Globus pallidus (tissue), 1 donor: ENCODE measurements at regions not wholly inside any gene's neighbourhood (a gene's known extent, or its start where the extent isn't known, plus 50 kb on each side); places are given as distances from the start of the nearest gene placed in this dataset.

Experiments used
- DNase-seq: peaks from one replicate; pipeline ENCODE4 v3.0.0-alpha.2; 2015; ENCODE audit warnings: low spot score

DNA sequence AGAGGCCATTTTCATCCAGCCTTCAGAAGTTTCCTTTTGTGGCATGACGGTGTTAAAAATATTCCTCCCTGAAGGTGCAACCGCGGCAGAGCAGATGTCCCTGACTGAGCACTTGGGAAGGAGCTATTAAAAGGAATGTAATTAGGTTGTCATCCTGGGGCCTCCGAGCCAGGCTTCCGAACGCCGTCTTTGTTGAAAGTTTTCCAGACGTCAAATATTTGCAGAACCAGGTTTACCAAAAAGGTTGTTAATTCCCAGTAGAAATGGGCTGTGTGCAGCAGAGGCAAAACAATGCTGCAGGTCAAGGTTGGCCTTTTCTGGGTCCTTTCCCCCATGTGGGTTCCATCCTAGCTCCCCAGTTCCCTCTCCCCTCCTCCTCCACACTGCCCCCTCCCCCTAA, 88.8 kb upstream of the CALM2 start:
- no peak for DNase-seq

- no peak for DNase-seq
These were observed 88.4 kb upstream of the CALM2 start for GRCh38 chr2:47264686-47265085.

- DNase-seq, result peak; percentile 66
These were observed 87.8 kb upstream of the CALM2 start for GRCh38 chr2:47264143-47264542.

DNA sequence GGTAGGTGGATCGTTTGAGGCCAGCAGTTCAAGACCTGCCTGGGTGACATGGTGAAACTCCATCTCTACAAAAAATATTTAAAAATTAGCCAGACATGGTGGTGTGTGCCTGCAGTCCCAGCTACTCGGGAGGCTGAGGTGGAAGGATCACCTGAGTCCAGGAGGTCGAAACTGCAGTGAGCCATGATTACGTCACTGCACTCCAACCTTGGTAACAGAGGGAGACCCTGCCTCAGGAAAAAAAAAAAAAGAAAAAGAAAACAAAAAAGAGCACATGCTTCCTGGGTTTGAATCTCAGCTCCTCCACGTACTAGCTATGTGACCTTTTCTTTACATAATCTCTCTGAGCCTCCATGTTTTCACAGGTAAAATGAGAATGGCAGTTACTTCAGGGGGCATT, 86.3 kb upstream of the CALM2 start:
- no peak for DNase-seq

- no peak for DNase-seq
These were observed 84.7 kb upstream of the CALM2 start for GRCh38 chr2:47260971-47261370.

DNA sequence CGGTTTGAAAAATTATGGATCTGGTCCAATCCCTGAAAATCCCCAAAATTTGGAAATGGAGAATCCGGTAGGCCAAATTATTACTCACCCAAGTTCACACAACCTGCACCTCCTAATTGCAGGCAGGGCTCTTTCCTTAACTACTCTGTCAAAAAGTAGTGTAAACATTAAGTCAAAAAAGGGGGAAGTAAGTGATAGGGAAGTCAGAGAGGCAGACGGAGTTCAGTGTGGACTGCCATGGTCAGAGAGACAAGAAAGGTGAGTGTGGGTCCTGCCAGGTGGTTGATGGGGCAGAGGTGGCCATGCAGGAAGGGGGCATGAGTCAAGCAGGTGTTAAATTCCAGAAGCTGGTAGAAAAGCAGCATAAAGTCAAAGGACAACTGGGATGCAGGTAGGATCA, 83.5 kb upstream of the CALM2 start:
- no peak for DNase-seq

DNA sequence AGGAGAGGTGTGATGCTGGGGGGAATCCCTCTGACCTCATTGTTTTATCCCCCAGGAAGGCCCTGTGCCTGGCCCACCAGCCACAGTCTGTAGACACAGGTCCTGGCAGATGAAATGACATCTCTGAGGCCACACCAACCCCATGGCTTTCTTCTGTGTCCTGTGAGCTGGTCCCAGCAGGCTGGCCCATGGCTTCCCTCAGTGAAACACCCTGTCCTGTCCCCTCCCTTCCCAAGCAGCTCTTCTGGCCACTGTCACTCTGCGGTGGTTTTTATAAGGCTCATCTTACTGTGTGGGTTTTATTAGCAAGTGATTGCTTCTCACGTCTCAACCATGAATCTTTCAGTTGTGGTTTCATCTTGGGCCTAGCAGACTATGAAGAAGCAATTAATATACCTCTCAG, 81.6 kb upstream of the CALM2 start:
- no peak for DNase-seq

DNA sequence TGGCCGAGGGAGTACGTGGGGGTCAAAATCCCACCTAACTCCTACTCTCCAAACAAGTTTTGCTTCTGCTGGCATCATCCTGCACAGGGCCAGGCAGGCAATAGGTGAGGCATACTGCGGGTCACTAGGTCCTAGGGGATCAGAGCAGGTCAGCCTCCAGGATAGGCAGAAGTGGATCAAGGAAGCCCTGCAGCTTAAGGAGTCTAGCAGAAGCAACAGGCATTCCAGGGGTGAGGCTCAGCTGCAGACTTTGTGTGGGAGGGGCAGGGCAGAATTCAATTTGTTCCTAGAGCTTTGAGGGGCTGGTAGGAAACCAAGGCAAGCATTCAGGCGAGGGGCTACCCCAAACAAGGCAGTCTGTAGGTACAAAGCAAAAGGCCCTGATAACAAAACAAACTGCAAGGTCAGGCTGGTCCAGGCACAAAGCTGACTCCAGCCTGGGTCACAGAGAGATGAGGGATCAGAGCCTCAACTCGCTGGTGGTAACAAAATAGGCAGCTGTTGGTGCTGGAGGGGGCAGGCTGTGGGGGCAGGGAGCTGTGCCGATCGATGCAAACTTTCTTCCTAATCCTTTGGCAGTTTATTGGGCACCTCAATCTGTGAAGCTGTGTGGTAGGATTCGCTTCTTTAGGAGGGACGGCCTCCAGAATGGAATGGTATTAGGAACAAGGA, 80.2 kb upstream of the CALM2 start:
- DNase-seq, result no peak

DNA sequence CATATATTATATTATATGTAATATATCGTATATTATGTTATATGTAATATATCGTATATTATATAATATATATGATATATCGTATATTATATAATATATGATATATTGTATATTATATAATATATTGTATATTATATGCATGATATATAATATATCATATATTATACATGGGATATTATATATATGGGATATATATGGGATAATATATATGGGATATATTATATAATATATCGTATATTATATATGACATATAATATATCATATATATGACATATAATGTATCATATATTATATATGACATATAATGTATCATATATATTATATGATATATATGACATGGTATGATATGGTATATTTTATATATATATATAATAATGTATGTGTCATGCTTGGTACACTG, 79.5 kb upstream of the CALM2 start:
- DNase-seq, result no peak

- no peak for DNase-seq
These were observed 78.2 kb upstream of the CALM2 start for GRCh38 chr2:47254464-47254863.

GRCh38 chr2:47253447-47253846, 77.1 kb upstream of the CALM2 start:
- DNase-seq, result no peak

GRCh38 chr2:47251404-47251675, 75.0 kb upstream of the CALM2 start:
- DNase-seq, result no peak

GRCh38 chr2:47250586-47251403, 74.5 kb upstream of the CALM2 start:
- DNase-seq, result no peak

GRCh38 chr2:47249931-47250330, 73.6 kb upstream of the CALM2 start:
- DNase-seq, result no peak

GRCh38 chr2:47249157-47249900, 73.0 kb upstream of the CALM2 start:
- DNase-seq, result no peak

- no peak for DNase-seq
These were observed 67.4 kb upstream of the CALM2 start for GRCh38 chr2:47243596-47244323.

DNA sequence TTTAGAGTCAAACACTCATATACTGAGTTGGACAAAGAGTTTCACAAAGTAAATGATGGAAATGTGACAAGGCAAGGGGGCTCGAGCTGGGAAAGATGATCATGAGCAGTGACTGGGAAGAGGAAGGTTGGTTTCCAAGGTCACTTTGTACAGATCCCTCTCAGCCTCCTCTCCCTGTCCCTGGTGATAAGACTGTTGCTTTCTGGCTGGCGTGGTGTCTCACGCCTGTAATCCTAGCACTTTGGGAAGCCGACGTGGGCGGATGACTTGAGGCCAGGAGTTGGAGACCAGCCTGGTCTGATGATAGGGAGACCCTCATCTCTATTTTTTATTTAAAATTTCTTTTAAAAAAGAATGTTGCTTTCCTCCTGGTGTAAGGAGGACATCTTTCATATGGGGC, 65.4 kb upstream of the CALM2 start:
- DNase-seq, result no peak

DNA sequence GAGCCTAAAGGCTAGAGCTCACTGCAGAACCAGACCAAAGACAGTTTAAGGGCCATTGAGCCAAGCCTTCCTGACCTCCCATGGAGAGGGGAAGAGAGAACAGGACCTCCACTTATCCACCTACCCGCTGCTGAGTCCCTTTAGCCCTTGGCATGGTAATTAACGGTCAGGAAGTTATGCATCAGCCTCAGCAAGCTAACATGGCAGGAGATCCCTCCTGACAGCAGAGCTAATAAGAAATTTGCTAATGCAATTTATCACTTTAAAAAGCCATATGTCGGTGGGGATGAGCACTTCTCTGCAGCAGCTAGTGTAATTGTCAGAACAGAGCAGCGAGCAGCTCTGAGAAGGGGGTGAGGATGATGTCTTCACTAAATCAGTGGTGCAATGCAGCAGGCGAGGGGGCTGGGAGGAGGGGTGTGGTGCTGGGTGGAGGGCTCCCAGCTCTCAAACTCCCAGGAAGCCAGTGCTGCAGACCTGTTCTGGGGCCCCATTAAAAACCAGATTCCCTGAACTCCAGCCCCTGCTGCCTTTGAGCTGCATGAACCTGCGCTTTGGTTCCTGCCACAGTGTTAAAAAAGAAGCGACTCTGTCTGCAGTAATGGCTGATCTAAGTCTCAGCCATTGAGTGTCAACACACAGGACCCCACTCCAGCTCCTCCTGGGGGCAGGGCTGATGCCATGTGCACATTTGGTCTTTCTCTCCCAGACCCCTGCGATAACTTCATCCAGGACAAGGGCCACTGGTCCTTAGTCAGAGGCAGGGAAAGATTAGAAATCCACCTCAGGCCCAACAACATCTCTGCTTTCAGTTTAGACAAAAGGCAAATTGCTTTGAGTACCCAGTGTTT, 63.0 kb upstream of the CALM2 start:
- DNase-seq, result no peak

DNA sequence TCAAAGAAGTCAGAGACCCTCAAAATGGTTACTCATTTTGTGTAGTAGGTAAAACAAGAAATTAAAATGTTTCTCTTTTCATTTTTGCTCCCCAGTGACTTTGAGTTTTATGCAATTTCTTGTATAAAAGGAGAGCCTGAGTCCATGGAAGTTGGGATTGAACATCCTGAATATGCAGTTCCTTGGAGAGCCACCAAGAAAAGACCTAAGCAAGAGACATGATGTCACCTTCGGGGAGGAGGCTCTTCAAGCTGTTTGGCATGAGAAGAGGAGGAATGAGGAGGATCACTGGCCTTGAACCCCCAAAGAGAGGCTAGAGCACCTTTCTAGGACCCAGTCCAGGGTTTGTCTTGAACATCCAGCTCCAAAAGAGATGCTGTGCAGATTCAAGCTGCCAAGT, 62.3 kb upstream of the CALM2 start:
- DNase-seq, result no peak

- DNase-seq, result no peak
These were observed 61.3 kb upstream of the CALM2 start for GRCh38 chr2:47237375-47238334.
